ENCODE measurements at regions not wholly inside any gene's neighbourhood (a gene's known extent, or its start where the extent isn't known, plus 50 kb on each side); places are given as distances from the start of the nearest gene placed in this dataset.

DNA sequence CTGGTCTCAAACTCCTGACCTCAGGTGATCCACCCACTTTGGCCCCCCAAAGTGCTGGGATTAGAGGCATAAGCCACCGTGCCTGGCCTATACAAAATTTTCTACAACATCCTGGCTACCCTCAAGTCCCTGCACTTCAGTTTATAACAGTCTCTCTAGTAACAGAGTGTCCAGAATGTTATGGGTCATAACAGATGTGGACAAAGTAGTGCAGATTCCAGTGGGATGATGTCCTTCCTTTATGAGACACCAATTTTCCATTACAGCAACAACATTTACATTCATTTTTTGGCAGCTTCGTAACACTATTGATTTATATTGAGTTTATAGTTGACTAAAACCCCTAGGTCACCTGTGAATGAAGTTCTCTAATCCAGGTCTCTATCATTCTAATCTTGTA lies 429.4 kb upstream of the PTBP2 start:
- in situ Hi-C loops (cut with MboI; ENCODE audit: low pct_unique_long_range_greater_than_20kb, low sequenced_read_pairs, unreplicated experiment), result no loop called here
- DNase-seq (ENCODE audit: low spot score), result no peak
- TF ChIP-seq, protein P1, sequence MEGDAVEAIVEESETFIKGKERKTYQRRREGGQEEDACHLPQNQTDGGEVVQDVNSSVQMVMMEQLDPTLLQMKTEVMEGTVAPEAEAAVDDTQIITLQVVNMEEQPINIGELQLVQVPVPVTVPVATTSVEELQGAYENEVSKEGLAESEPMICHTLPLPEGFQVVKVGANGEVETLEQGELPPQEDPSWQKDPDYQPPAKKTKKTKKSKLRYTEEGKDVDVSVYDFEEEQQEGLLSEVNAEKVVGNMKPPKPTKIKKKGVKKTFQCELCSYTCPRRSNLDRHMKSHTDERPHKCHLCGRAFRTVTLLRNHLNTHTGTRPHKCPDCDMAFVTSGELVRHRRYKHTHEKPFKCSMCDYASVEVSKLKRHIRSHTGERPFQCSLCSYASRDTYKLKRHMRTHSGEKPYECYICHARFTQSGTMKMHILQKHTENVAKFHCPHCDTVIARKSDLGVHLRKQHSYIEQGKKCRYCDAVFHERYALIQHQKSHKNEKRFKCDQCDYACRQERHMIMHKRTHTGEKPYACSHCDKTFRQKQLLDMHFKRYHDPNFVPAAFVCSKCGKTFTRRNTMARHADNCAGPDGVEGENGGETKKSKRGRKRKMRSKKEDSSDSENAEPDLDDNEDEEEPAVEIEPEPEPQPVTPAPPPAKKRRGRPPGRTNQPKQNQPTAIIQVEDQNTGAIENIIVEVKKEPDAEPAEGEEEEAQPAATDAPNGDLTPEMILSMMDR (IDR thresholded peaks at IDR 0.05; ENCODE audit: extremely low read depth, insufficient read depth, missing control alignments), result no peak

DNA sequence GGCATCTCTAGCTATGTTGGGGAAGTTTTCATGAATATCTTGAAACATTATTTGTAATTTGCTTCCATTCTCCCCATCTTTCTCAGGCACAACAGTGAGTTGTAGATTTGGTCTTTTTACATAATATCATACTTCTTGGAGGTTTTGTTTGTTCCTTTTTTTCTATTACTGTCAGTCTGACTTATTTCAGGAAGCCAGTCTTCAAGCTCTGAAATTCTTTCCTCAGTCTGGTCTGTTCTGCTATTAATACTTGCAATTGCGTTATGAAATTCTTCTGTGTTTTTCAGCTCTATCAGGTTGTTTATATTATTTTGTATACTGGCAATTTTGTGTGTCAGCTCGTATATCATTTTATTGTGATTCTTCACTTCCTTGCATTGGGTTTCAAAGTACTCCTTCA lies 424.6 kb upstream of the PTBP2 start:
- in situ Hi-C loops (cut with MboI; ENCODE audit: low pct_unique_long_range_greater_than_20kb, low sequenced_read_pairs, unreplicated experiment), result no loop called here
- TF ChIP-seq, protein P1 (IDR thresholded peaks at IDR 0.05; ENCODE audit: extremely low read depth, insufficient read depth, missing control alignments), result no peak

DNA sequence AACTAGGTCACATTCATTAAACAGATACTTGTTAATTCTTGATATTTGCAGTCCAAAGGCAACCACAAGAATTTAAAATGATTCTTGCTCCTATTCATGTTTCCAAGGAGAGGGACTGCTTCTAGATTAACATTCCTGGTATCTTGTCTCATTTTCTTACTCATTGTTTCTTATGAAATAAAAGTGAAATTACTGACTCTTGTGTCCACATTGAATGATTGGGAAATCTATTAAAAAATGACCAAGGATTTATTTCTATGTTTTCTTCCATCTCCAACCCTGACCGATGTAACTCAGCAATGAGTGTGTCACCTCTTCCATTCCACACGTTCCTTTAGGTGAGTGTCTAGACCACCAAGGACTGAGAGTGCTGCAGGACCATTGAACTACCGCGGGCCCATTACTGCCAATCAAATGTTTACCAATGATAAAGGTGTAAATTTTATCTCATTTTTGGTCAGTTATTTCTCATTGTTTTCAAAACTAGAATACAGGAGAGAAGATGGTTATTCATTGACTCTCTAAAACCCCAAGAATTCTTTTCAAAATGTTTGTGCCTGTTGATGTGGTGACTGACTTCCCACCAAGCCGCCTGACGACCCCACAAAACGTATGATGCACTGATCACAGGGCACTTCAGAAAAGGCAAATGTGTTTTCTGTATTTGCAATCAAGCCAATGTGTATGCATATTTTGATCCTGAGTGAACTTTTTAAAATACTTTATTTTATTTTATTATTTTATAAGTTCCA lies 414.6 kb upstream of the PTBP2 start:
- TF ChIP-seq, protein P1 (IDR thresholded peaks at IDR 0.05; ENCODE audit: extremely low read depth, insufficient read depth, missing control alignments), result no peak
- in situ Hi-C loops (cut with MboI; ENCODE audit: low pct_unique_long_range_greater_than_20kb, low sequenced_read_pairs, unreplicated experiment), result no loop called here
- no peak for DNase-seq (ENCODE audit: low spot score)

More for the DNA sequence above, 424.6 kb upstream of the PTBP2 start:
- no peak for DNase-seq (ENCODE audit: low spot score)

DNA sequence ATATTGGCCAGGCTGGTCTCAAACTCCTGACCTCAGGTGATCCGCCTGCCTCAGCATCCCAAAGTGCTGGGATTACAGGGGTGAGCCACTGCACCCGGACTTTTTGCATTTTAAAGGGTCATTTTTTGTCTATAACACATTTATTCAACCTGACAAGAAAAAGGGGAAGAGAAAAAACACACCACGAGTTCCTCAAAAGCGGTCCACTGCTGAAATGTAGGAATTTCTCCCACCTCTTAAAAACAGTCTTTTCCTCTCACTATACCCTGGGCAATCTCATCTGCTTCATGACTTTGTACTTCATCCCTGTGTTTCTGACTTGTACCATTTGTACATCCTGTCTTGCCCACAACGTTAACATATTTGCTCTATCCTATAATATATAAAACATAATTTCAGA lies 413.3 kb upstream of the PTBP2 start:
- no peak for DNase-seq (ENCODE audit: low spot score)
- in situ Hi-C loops (cut with MboI; ENCODE audit: low pct_unique_long_range_greater_than_20kb, low sequenced_read_pairs, unreplicated experiment), result no loop called here
- TF ChIP-seq, protein P1 (IDR thresholded peaks at IDR 0.05; ENCODE audit: extremely low read depth, insufficient read depth, missing control alignments), result no peak

DNA sequence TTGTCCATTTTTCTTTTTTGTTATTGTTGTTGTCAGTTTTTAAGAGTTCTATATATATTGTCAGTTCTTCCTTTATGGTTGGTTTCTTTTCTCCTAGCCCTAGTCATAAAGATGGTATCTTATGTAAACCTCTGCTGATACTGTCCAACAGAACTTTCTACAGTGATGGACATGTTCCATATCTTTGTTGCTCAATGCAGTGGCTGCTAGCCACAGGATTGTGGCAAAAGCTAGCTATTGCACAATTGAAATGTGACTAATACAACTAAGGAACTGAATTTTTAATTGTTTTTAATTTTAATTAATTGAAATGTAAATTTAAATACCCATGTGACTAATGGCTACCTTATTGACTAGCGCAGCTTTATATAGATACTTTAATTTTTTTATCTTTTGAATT lies 411.8 kb upstream of the PTBP2 start:
- in situ Hi-C loops (cut with MboI; ENCODE audit: low pct_unique_long_range_greater_than_20kb, low sequenced_read_pairs, unreplicated experiment), result no loop called here
- TF ChIP-seq, protein P1 (IDR thresholded peaks at IDR 0.05; ENCODE audit: extremely low read depth, insufficient read depth, missing control alignments), result no peak
- no peak for DNase-seq (ENCODE audit: low spot score)

DNA sequence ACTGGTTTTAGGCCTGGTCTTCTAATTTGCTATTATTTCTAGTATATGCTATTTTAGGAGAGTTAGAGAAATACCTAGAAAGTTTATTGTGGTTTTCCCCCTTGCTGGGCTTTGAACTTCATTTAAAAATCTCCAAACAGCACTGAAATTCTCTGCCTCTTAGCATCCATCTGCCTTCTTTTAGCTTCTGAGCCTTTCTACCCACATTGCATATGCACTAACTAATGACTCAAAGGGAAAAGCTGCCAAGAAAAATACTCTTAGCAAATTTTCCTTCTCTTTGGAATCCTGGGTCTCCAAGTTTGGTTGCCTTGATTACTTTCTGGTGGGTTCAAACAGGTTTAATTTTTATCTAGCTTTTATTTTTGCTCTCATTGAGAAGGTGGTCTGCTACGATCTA lies 408.4 kb upstream of the PTBP2 start:
- TF ChIP-seq, protein P1 (IDR thresholded peaks at IDR 0.05; ENCODE audit: extremely low read depth, insufficient read depth, missing control alignments), result no peak
- in situ Hi-C loops (cut with MboI; ENCODE audit: low pct_unique_long_range_greater_than_20kb, low sequenced_read_pairs, unreplicated experiment), result no loop called here
- no peak for DNase-seq (ENCODE audit: low spot score)
